T-helper 1 cell treated with Interleukin-12 subunit alpha and Interleukin-12 subunit beta and Interleukin-4 antibody, amounts not matched to agents 30 μg/mL and 1 μg/mL, for 36 hours (primary cell): ENCODE measurements at regions not wholly inside any gene's neighbourhood (a gene's known extent, or its start where the extent isn't known, plus 50 kb on each side); places are given as distances from the start of the nearest gene placed in this dataset.

Source experiments
- H3K27ac Mint-ChIP-seq: one replicate; pipeline ENCODE4 v1.8.0; 2021; ENCODE audit warnings: mild to moderate bottlenecking, mixed read lengths
- H3K27me3 Mint-ChIP-seq: one replicate; pipeline ENCODE4 v1.8.0; 2021; ENCODE audit warnings: low read depth, mixed read lengths
- H3K36me3 Mint-ChIP-seq: one replicate; pipeline ENCODE4 v1.8.0; 2021; ENCODE audit warnings: low read depth, mixed read lengths
- H3K4me1 Mint-ChIP-seq: one replicate; pipeline ENCODE4 v1.8.0; 2021; ENCODE audit warnings: low read depth, mixed read lengths
- H3K4me3 Mint-ChIP-seq: one replicate; pipeline ENCODE4 v1.8.0; 2021; ENCODE audit warnings: mild to moderate bottlenecking, moderate library complexity, mixed read lengths
- H3K9me3 Mint-ChIP-seq: one replicate; pipeline ENCODE4 v1.8.0; 2021; ENCODE audit warnings: mixed read lengths

DNA sequence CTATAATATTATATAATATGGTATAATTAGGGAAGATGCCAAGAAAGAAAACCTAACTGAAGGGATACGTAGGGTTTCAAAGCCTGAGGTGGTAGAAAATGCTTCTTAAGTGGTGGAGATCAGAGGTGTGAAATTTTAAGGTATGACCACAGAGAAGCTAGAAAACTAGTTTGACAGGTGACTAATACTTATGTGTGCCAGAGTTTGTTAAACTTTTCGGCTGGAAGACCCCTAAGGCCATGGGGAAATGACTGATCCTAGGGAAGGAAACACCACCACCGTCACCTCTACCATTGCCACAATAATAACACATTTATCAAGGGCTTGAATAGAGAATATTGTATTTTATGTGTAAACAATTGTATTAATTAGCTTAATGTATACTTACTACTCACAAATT lies 261.4 kb upstream of the GBE1 start:
- H3K36me3 Mint-ChIP-seq: no peaks in the 10 kb centered on the region
- no peaks in the 10 kb centered on the region for H3K4me1 Mint-ChIP-seq
- H3K27ac Mint-ChIP-seq: no peak overlapping the region
- H3K9me3 Mint-ChIP-seq: no peaks in the 10 kb centered on the region
- H3K4me3 Mint-ChIP-seq: no peak overlapping the region
- no peaks in the 10 kb centered on the region for H3K27me3 Mint-ChIP-seq

DNA sequence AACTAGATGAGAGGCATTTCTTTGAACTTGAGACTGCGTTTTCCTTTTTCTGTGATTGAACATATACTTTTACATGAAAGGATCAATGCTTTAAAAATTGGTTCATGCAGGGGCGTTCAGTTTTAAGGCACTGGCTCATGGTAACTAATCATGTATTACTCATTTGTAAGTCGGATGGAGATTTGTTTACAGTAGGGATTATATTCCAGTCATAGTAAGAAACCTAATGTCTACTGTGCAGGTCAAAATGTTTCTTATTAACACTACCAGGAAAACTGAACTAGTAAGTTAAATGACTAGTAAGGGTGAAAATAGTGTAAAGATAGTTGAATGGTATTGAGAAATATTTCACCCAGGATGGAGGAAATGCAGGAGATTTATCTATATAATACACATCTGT lies 258.8 kb upstream of the GBE1 start:
- no peak overlapping the region for H3K27ac Mint-ChIP-seq

GRCh38 chr3:82015241-82015640 lies 253.8 kb upstream of the GBE1 start:
- Mint-ChIP-seq H3K4me1 (no peaks in the 10 kb centered on the region), H3K36me3 (no peaks in the 10 kb centered on the region), H3K4me3 (no peak overlapping the region), H3K27ac (no peak overlapping the region), H3K27me3 (no peaks in the 10 kb centered on the region), H3K9me3 (peaks cover 4% of the 10 kb centered on the region)

More for the DNA sequence above, 258.8 kb upstream of the GBE1 start:
- Mint-ChIP-seq H3K4me1 (no peaks in the 10 kb centered on the region), H3K36me3 (no peaks in the 10 kb centered on the region), H3K9me3 (peaks cover 4% of the 10 kb centered on the region), H3K27me3 (no peaks in the 10 kb centered on the region), H3K4me3 (no peak overlapping the region)

GRCh38 chr3:82012775-82013174 lies 251.3 kb upstream of the GBE1 start:
- no peak overlapping the region for H3K4me3 Mint-ChIP-seq
- no peak overlapping the region for H3K27ac Mint-ChIP-seq
- H3K36me3 Mint-ChIP-seq: no peaks in the 10 kb centered on the region
- H3K27me3 Mint-ChIP-seq: no peaks in the 10 kb centered on the region
- H3K9me3 Mint-ChIP-seq: peaks cover 4% of the 10 kb centered on the region
- H3K4me1 Mint-ChIP-seq: no peaks in the 10 kb centered on the region

- Mint-ChIP-seq H3K27ac (no peak overlapping the region), H3K27me3 (no peaks in the 10 kb centered on the region), H3K36me3 (no peaks in the 10 kb centered on the region), H3K4me1 (no peaks in the 10 kb centered on the region), H3K4me3 (no peak overlapping the region), H3K9me3 (peaks cover 8% of the 10 kb centered on the region)
Measured at GRCh38 chr3:82011336-82011735, 249.9 kb upstream of the GBE1 start.

GRCh38 chr3:82005266-82005665 lies 243.8 kb upstream of the GBE1 start:
- Mint-ChIP-seq H3K27ac (no peak overlapping the region), H3K36me3 (no peaks in the 10 kb centered on the region), H3K4me1 (no peaks in the 10 kb centered on the region), H3K4me3 (no peak overlapping the region), H3K9me3 (peaks cover 4% of the 10 kb centered on the region), H3K27me3 (no peaks in the 10 kb centered on the region)

DNA sequence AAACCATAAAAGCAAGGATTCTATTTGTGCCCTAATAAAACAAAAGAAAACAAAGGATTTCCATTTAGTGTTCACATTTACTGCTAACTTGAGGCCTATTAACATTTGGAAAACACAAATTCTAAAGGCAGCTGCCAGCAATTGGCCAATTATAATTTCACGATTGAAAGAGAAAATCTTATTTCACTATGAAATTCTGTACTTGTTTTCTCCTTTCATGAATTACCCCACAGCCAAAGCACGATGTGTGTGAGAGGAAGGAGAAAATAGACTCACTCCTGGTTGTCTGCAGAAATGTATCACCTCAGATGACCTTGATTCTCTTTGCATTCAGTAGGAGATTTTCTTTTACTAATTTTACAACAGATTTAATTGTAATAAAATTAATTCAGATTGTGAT lies 242.8 kb upstream of the GBE1 start:
- no peaks in the 10 kb centered on the region for H3K4me1 Mint-ChIP-seq

DNA sequence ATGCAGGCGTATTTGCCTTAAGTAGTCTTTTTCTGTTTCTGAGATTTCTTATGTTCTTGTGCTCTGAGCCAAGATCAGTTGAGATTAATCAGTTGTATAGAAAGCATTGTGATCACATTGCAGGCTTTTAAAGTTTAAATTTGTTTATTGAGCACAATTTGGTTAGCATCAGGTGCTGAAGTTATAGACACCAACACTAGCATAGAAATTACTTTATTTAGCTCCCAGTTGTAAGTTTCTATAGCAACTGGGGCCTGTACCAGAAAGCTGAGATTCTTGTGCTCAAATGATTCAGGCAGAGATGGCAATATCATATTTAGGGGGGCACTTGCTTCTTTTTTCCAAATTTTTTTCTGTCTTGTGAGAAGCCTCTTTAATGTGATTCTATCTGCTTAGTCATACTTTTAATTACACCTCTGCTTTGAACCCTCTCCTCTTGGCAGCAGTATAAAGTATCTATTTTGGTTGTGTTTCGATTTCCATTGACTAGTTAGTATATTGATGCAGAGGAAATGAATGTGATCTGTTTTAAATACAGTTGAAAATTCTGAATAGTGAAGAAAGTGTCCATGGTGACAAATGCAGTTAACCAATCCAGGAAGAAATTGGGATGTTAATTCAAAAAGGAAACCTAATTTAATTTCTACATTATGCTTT lies 241.7 kb upstream of the GBE1 start:
- peaks cover 4% of the 10 kb centered on the region for H3K9me3 Mint-ChIP-seq

More for the DNA sequence above, 242.8 kb upstream of the GBE1 start:
- Mint-ChIP-seq H3K27me3 (no peaks in the 10 kb centered on the region), H3K4me3 (no peak overlapping the region), H3K27ac (no peak overlapping the region), H3K36me3 (no peaks in the 10 kb centered on the region), H3K9me3 (peaks cover 4% of the 10 kb centered on the region)

DNA sequence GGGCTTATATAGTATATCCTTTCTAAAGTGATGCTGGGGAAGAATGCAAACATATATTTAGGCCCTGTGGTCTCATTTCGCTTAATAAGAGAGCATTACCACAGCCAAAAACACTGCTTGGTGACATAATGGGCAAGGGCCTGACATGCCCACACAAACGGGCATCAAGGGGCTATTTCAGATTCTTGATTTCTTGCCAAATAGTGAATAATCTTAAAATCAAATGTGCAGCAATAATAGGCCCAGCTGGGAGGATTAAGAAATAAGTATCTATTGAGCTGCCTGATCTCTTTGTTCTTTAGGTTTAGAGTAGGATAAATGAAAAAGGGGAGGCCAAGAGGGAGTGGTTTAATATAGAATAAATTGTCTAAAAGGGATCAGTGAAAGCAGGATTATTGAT lies 241.0 kb upstream of the GBE1 start:
- Mint-ChIP-seq H3K9me3 (peaks cover 4% of the 10 kb centered on the region), H3K27me3 (no peaks in the 10 kb centered on the region), H3K4me3 (no peak overlapping the region), H3K4me1 (no peaks in the 10 kb centered on the region), H3K27ac (no peak overlapping the region), H3K36me3 (no peaks in the 10 kb centered on the region)

More for the DNA sequence above, 241.7 kb upstream of the GBE1 start:
- Mint-ChIP-seq H3K4me3 (no peak overlapping the region), H3K36me3 (no peaks in the 10 kb centered on the region), H3K27ac (no peak overlapping the region), H3K27me3 (no peaks in the 10 kb centered on the region), H3K4me1 (no peaks in the 10 kb centered on the region)

- Mint-ChIP-seq H3K9me3 (no peaks in the 10 kb centered on the region), H3K4me1 (no peaks in the 10 kb centered on the region), H3K27me3 (no peaks in the 10 kb centered on the region), H3K4me3 (no peak overlapping the region), H3K27ac (no peak overlapping the region), H3K36me3 (no peaks in the 10 kb centered on the region)
Measured at GRCh38 chr3:82001276-82001923, 240.0 kb upstream of the GBE1 start.

GRCh38 chr3:82000773-82001172 lies 239.3 kb upstream of the GBE1 start:
- Mint-ChIP-seq H3K9me3 (no peaks in the 10 kb centered on the region), H3K27ac (no peak overlapping the region), H3K4me3 (no peak overlapping the region), H3K27me3 (no peaks in the 10 kb centered on the region), H3K4me1 (no peaks in the 10 kb centered on the region), H3K36me3 (no peaks in the 10 kb centered on the region)

- H3K4me3 Mint-ChIP-seq: no peak overlapping the region
- no peaks in the 10 kb centered on the region for H3K4me1 Mint-ChIP-seq
- no peak overlapping the region for H3K27ac Mint-ChIP-seq
- no peaks in the 10 kb centered on the region for H3K36me3 Mint-ChIP-seq
- H3K27me3 Mint-ChIP-seq: no peaks in the 10 kb centered on the region
- no peaks in the 10 kb centered on the region for H3K9me3 Mint-ChIP-seq
Measured at GRCh38 chr3:82000350-82000749, 238.9 kb upstream of the GBE1 start.

- Mint-ChIP-seq H3K9me3 (no peaks in the 10 kb centered on the region), H3K4me3 (no peak overlapping the region), H3K27me3 (no peaks in the 10 kb centered on the region), H3K36me3 (no peaks in the 10 kb centered on the region), H3K27ac (no peak overlapping the region), H3K4me1 (no peaks in the 10 kb centered on the region)
Measured at GRCh38 chr3:81998907-81999306, 237.5 kb upstream of the GBE1 start.

DNA sequence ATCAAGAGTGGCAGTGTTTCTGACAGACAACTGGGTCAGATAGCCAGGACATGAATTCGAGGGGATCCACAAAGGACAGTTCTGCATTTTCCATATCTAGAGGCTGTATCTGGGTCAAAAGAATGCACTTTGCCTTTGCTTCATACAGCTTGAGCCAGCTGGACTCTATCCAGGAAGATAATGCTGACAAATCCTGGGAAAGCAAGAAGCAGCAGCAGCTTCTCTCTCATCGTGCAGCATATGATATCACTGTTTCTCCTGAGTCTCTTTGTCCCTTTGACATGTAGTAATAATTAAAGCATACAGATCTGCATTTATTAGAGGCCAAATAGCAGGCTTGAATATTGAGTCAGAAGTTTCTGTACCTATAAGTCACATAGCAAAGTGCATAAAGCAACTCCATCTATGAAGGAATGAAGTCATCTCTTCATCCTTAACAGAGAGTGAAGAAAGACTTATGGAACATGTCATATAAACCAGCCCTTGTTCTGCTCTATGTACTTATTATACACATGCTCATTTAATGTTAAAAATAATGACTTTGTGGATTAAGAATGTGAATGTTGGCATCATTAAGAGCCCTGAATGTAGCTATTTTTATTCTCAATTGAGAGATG lies 236.8 kb upstream of the GBE1 start:
- H3K9me3 Mint-ChIP-seq: no peaks in the 10 kb centered on the region
- H3K4me1 Mint-ChIP-seq: no peaks in the 10 kb centered on the region
- no peak overlapping the region for H3K4me3 Mint-ChIP-seq
- no peaks in the 10 kb centered on the region for H3K36me3 Mint-ChIP-seq
- H3K27ac Mint-ChIP-seq: no peak overlapping the region
- H3K27me3 Mint-ChIP-seq: no peaks in the 10 kb centered on the region

- Mint-ChIP-seq H3K9me3 (no peaks in the 10 kb centered on the region), H3K4me3 (no peak overlapping the region), H3K36me3 (no peaks in the 10 kb centered on the region), H3K4me1 (no peaks in the 10 kb centered on the region), H3K27ac (no peak overlapping the region), H3K27me3 (no peaks in the 10 kb centered on the region)
Measured at GRCh38 chr3:81997390-81997789, 235.9 kb upstream of the GBE1 start.
